Upper lobe of left lung (tissue), 4 donors: ENCODE measurements at regions not wholly inside any gene's neighbourhood (a gene's known extent, or its start where the extent isn't known, plus 50 kb on each side); places are given as distances from the start of the nearest gene placed in this dataset.

ENCODE experiments used
- POLR2A ChIP-seq, 4 donors: fragments of 450-650 bp; IDR thresholded peaks; one replicate each; pipeline ENCODE4 v1.5.1; 2016 to 2017; ENCODE audit warnings: antibody characterized with exemption in 4 of 4, mild to moderate bottlenecking in 2 of 4
- POLR2AphosphoS5 ChIP-seq, 2 donors: sonication (generic); formaldehyde crosslinking; IDR thresholded peaks; one replicate each; pipeline ENCODE4 v1.5.1; 2017; ENCODE audit warnings: antibody characterized with exemption in 2 of 2
- TF ChIP-seq, protein P1 (sequence below), 6 experiments: fragments of 450-650 bp in 4 of 6; fragments of 200-600 bp in 2 of 6; sonication (generic) in 2 of 6; IDR thresholded peaks; one replicate each; pipeline ENCODE4 v1.5.1; 2016 to 2019; ENCODE audit warnings: antibody characterized with exemption in 6 of 6

DNA sequence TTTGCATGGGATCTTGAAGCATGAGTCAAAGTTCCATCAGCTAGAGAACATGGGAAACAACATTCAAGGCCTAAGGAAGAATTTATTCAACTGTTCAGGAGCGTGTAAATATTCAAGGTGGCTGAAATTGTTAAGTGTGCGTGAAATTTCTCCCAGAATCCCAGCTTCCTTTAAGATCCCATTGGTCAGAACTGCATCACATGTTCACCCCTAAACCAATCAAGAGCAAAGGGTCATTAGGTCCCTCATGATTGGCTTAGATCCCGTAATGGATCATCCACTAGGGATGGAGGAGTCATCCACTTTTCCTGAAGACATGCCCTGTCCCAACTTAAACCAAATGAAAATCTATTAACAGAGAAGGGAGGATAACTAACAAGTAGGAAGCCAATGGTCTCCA, 201.6 kb downstream of the TMEM114 start:
- TF ChIP-seq, protein P1, sequence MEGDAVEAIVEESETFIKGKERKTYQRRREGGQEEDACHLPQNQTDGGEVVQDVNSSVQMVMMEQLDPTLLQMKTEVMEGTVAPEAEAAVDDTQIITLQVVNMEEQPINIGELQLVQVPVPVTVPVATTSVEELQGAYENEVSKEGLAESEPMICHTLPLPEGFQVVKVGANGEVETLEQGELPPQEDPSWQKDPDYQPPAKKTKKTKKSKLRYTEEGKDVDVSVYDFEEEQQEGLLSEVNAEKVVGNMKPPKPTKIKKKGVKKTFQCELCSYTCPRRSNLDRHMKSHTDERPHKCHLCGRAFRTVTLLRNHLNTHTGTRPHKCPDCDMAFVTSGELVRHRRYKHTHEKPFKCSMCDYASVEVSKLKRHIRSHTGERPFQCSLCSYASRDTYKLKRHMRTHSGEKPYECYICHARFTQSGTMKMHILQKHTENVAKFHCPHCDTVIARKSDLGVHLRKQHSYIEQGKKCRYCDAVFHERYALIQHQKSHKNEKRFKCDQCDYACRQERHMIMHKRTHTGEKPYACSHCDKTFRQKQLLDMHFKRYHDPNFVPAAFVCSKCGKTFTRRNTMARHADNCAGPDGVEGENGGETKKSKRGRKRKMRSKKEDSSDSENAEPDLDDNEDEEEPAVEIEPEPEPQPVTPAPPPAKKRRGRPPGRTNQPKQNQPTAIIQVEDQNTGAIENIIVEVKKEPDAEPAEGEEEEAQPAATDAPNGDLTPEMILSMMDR (IDR thresholded peaks at IDR 0.05), result no peak
- TF ChIP-seq POLR2A (IDR thresholded peaks at IDR 0.05), result no peak
- no peak for TF ChIP-seq POLR2AphosphoS5 (IDR thresholded peaks at IDR 0.05)
